A549 (cell line): ENCODE measurements at regions not wholly inside any gene's neighbourhood (a gene's known extent, or its start where the extent isn't known, plus 50 kb on each side); places are given as distances from the start of the nearest gene placed in this dataset.

Experiments
- ATAC-seq, 2 experiments: fragments of 200-7000 bp in 1 of 2; fragments of >200 bp in 1 of 2; cut with Nextera tagmentation in 1 of 2; cut with Tn5 transposase in 1 of 2; 3 replicates each; pipeline versions ENCODE4 v1.8.0 to v1.9.1; 2018 to 2020; ENCODE audit warnings: mild to moderate bottlenecking in 1 of 2, moderate library complexity in 1 of 2
- CTCF ChIA-PET: fragments of 300-600 bp; sonication (Branson Sonifier 250); formaldehyde crosslinking; extraction: SDS; loops from one replicate; lab custom pipeline; 2021; ENCODE audit warnings: antibody characterized with exemption, inconsistent platforms; lab: Yijun Ruan, JAX
- POLR2A ChIA-PET: fragments of 350-600 bp; formaldehyde crosslinking; extraction: SDS; loops from one replicate; lab custom pipeline; 2021; ENCODE audit warnings: antibody characterized with exemption, inconsistent platforms; lab: Yijun Ruan, JAX
- DNase-seq, 2 experiments: peaks; one replicate each; pipeline versions ENCODE4 v3.0.0 to v3.0.0-alpha.2; 2011 to 2016; ENCODE audit warnings: low read depth in 1 of 2, low spot score in 1 of 2
- FAIRE-seq: peaks from 2 replicates; lab custom pipeline; 2011; peaks lifted over from hg19 to GRCh38; lab: Jason Lieb, UNC
- H3K27ac ChIP-seq, 2 experiments: fragments of >200 bp; sonication (Bioruptor Twin); formaldehyde crosslinking; 3 replicates each; pipeline ENCODE4 v1.5.1; 2016 to 2017
- H3K4me1 ChIP-seq: fragments of >200 bp; sonication (Bioruptor Twin); formaldehyde crosslinking; 3 replicates; pipeline ENCODE4 v1.6.1; 2016
- H3K4me2 ChIP-seq: fragments of >200 bp; sonication (Bioruptor Twin); formaldehyde crosslinking; 3 replicates; pipeline ENCODE4 v1.6.1; 2016
- H3K4me3 ChIP-seq: fragments of >200 bp; sonication (Bioruptor Twin); formaldehyde crosslinking; 3 replicates; pipeline ENCODE4 v1.5.1; 2016
- H3K9me3 ChIP-seq: fragments of >200 bp; sonication (Bioruptor Twin); formaldehyde crosslinking; 3 replicates; pipeline ENCODE4 v1.6.1; 2016
- BCL3 ChIP-seq: fragments of >200 bp; sonication (Bioruptor Twin); formaldehyde crosslinking; IDR thresholded peaks from 3 replicates; pipeline ENCODE4 v1.6.1; 2016
- BHLHE40 ChIP-seq: IDR thresholded peaks from 2 replicates; pipeline ENCODE4 v1.6.1; 2012; ENCODE audit warnings: low read depth, low read length, inconsistent platforms
- CBX8 ChIP-seq: fragments of 200-600 bp; sonication (generic); IDR thresholded peaks from 2 replicates; pipeline ENCODE4 v1.6.1; 2016
- CHD2 ChIP-seq: fragments of 150-350 bp; IDR thresholded peaks from 2 replicates; pipeline ENCODE4 v1.6.1; 2014; ENCODE audit warnings: low read length; ENCODE audit not compliant: partially characterized antibody
- CHD4 ChIP-seq: fragments of 200-600 bp; sonication (generic); IDR thresholded peaks from 2 replicates; pipeline ENCODE4 v1.6.1; 2016; ENCODE audit warnings: antibody characterized with exemption, mild to moderate bottlenecking, borderline replicate concordance
- CTCF ChIP-seq: fragments of >200 bp; sonication (Bioruptor Twin); formaldehyde crosslinking; IDR thresholded peaks from 3 replicates; pipeline ENCODE4 v1.5.1; 2016
- E2F6 ChIP-seq: IDR thresholded peaks from 2 replicates; pipeline ENCODE4 v1.6.1; 2012; ENCODE audit warnings: low read depth, borderline replicate concordance
- EHF ChIP-seq: fragments of 250-450 bp; sonication (Bioruptor Pico); IDR thresholded peaks from 2 replicates; pipeline ENCODE4 v1.5.0; 2020; ENCODE audit warnings: mild to moderate bottlenecking
- EHMT2 ChIP-seq: fragments of 200-600 bp; sonication (generic); IDR thresholded peaks from 2 replicates; pipeline ENCODE4 v1.6.1; 2016; ENCODE audit warnings: antibody characterized with exemption, low read depth, mild to moderate bottlenecking, moderate library complexity
- EP300 ChIP-seq, 2 experiments: fragments of >200 bp; sonication (Bioruptor Twin); formaldehyde crosslinking; IDR thresholded peaks; 2 replicates in 1 of 2; 3 replicates in 1 of 2; pipeline ENCODE4 v1.6.1; 2016 to 2017
- ESRRA ChIP-seq: fragments of 150-350 bp; IDR thresholded peaks from 2 replicates; pipeline ENCODE4 v1.6.1; 2014; ENCODE audit warnings: mild to moderate bottlenecking, low read length, borderline replicate concordance
- FOSB ChIP-seq: fragments of 250-450 bp; sonication (Bioruptor Pico); IDR thresholded peaks from 2 replicates; pipeline ENCODE4 v1.5.0; 2020; ENCODE audit warnings: mild to moderate bottlenecking, moderate library complexity
- FOSL2 ChIP-seq, 2 experiments: fragments of 450-650 bp in 1 of 2; fragments of >200 bp in 1 of 2; sonication (Bioruptor Twin) in 1 of 2; formaldehyde crosslinking; IDR thresholded peaks; 2 replicates each; pipeline versions ENCODE4 v1.5.0 to v1.6.1; 2016 to 2020; ENCODE audit warnings: mild to moderate bottlenecking in 1 of 2, moderate library complexity in 1 of 2
- HDAC2 ChIP-seq: fragments of 200-600 bp; sonication (generic); IDR thresholded peaks from 2 replicates; pipeline ENCODE4 v1.6.1; 2016
- HES2 ChIP-seq: fragments of >200 bp; sonication (Bioruptor Twin); formaldehyde crosslinking; IDR thresholded peaks from 2 replicates; pipeline ENCODE4 v1.6.1; 2016
- HOXB5 ChIP-seq: fragments of 250-450 bp; sonication (Bioruptor Pico); IDR thresholded peaks from 2 replicates; pipeline ENCODE4 v1.5.0; 2020; ENCODE audit warnings: mild to moderate bottlenecking, moderate library complexity
- JUN ChIP-seq, 2 experiments: fragments of >200 bp; sonication (Bioruptor Twin); formaldehyde crosslinking; IDR thresholded peaks; 2 replicates in 1 of 2; 3 replicates in 1 of 2; pipeline ENCODE4 v1.6.1; 2016 to 2017
- JUNB ChIP-seq: fragments of >200 bp; sonication (Bioruptor Twin); formaldehyde crosslinking; IDR thresholded peaks from 2 replicates; pipeline ENCODE4 v1.6.1; 2016
- NFE2L2 ChIP-seq: fragments of 150-350 bp; conservative IDR thresholded peaks from 2 replicates; pipeline ENCODE4 v1.6.1; 2014; ENCODE audit warnings: low read length
- NPAS2 ChIP-seq: fragments of 250-450 bp; sonication (Bioruptor Pico); IDR thresholded peaks from 2 replicates; pipeline ENCODE4 v1.8.0; 2022; ENCODE audit warnings: mild to moderate bottlenecking, moderate library complexity, borderline replicate concordance
- PHF8 ChIP-seq: fragments of 200-600 bp; sonication (generic); IDR thresholded peaks from 2 replicates; pipeline ENCODE4 v1.6.1; 2016; ENCODE audit warnings: low read depth, mild to moderate bottlenecking, antibody characterized with exemption, moderate library complexity, borderline replicate concordance
- POLR2A ChIP-seq: IDR thresholded peaks from 2 replicates; pipeline ENCODE4 v1.6.1; 2012; ENCODE audit warnings: mild to moderate bottlenecking, low read length
- RAD21 ChIP-seq, 2 experiments: fragments of >200 bp in 1 of 2; sonication (Bioruptor Twin) in 1 of 2; formaldehyde crosslinking in 1 of 2; IDR thresholded peaks in 1 of 2; conservative IDR thresholded peaks in 1 of 2; 2 replicates in 1 of 2; 3 replicates in 1 of 2; pipeline ENCODE4 v1.6.1; 2012 to 2018; ENCODE audit warnings: inconsistent platforms in 1 of 2
- RARB ChIP-seq: fragments of 250-450 bp; sonication (Bioruptor Pico); IDR thresholded peaks from 2 replicates; pipeline ENCODE4 v1.8.0; 2021; ENCODE audit warnings: mild to moderate bottlenecking, moderate library complexity
- RCOR1 ChIP-seq: fragments of 150-350 bp; IDR thresholded peaks from 2 replicates; pipeline ENCODE4 v1.6.1; 2014; ENCODE audit warnings: antibody characterized with exemption, low read length, low read depth
- RFX5 ChIP-seq: fragments of 450-650 bp; IDR thresholded peaks from 2 replicates; pipeline ENCODE4 v1.7.1; 2014; ENCODE audit warnings: antibody characterized with exemption, mild to moderate bottlenecking, moderate library complexity
- SREBF2 ChIP-seq: fragments of 450-650 bp; IDR thresholded peaks from 2 replicates; pipeline ENCODE4 v1.6.1; 2014; ENCODE audit warnings: mild to moderate bottlenecking, moderate library complexity
- USF2 ChIP-seq: fragments of 450-650 bp; IDR thresholded peaks from 2 replicates; pipeline ENCODE4 v1.6.1; 2014; ENCODE audit warnings: antibody characterized with exemption
- ZC3H11A ChIP-seq: fragments of 450-650 bp; IDR thresholded peaks from 2 replicates; pipeline ENCODE4 v1.6.1; 2014; ENCODE audit warnings: antibody characterized with exemption, mild to moderate bottlenecking

- POLR2A ChIA-PET, result no interaction called here
- no peak overlapping the region for H3K4me3 ChIP-seq
- peaks cover 9% of the 10 kb centered on the region for H3K4me1 ChIP-seq
- FAIRE-seq (no peak), DNase-seq (no peak), ATAC-seq (no peak)
- no peak overlapping the region for H3K4me2 ChIP-seq
- CTCF ChIA-PET, result no interaction called here
- no peak overlapping the region for H3K27ac ChIP-seq
- H3K9me3 ChIP-seq, result no peaks in the 10 kb centered on the region
- TF ChIP-seq USF2, result no peak
- TF ChIP-seq HDAC2, result no peak
Measured at GRCh38 chr4:138400066-138400465, 157.9 kb upstream of the SLC7A11 start.

GRCh38 chr4:138399081-138399480, 156.9 kb upstream of the SLC7A11 start:
- no peaks in the 10 kb centered on the region for H3K9me3 ChIP-seq
- ATAC-seq (no peak), DNase-seq (no peak), FAIRE-seq (no peak)
- POLR2A ChIA-PET, result no interaction called here
- CTCF ChIA-PET, result no interaction called here
- no peak overlapping the region for H3K4me3 ChIP-seq
- 0 out of 3 replicates have a peak, but pooled peaks cover under 1% of the 10 kb centered on the region for H3K4me1 ChIP-seq
- no peak overlapping the region for H3K27ac ChIP-seq
- TF ChIP-seq CHD4, result no peak
- no peak for TF ChIP-seq NFE2L2
- no peak for TF ChIP-seq JUN (IDR thresholded peaks at IDR 0.05)
- no peak for TF ChIP-seq FOSL2 (IDR thresholded peaks at IDR 0.05)
- TF ChIP-seq FOSL2 (CRISPR knock-in tag; IDR thresholded peaks at IDR 0.05), result no peak
- TF ChIP-seq RAD21 (conservative IDR thresholded peaks at IDR 0.05 in 1 of 2, IDR thresholded peaks at IDR 0.05 in 1 of 2), result no peak
- TF ChIP-seq RFX5, result no peak
- TF ChIP-seq CHD2, result no peak
- TF ChIP-seq JUNB, result no peak
- TF ChIP-seq CTCF, result no peak
- TF ChIP-seq BCL3, result no peak
- TF ChIP-seq POLR2A, result no peak
- TF ChIP-seq CBX8, result no peak
- no peak for TF ChIP-seq RARB (CRISPR knock-in tag)
- TF ChIP-seq EHF (CRISPR knock-in tag), result no peak
- TF ChIP-seq EP300 (IDR thresholded peaks at IDR 0.05), result no peak
- TF ChIP-seq, all 56 proteins: peak for 0
- no peak overlapping the region for H3K4me2 ChIP-seq

GRCh38 chr4:138398322-138398721, 156.2 kb upstream of the SLC7A11 start:
- ChIA-PET POLR2A (no interaction called here), CTCF (no interaction called here)
- DNase-seq (no peak), ATAC-seq (no peak), FAIRE-seq (no peak)
- Histone ChIP-seq H3K27ac (no peak overlapping the region), H3K9me3 (no peaks in the 10 kb centered on the region), H3K4me1 (no peaks in the 10 kb centered on the region), H3K4me2 (no peak overlapping the region), H3K4me3 (no peak overlapping the region)
- TF ChIP-seq FOSB (CRISPR knock-in tag) (no peak), E2F6 (no peak), HOXB5 (no peak), ZC3H11A (no peak), ESRRA (no peak), EHF (CRISPR knock-in tag) (no peak), SREBF2 (no peak), EP300 (IDR thresholded peaks at IDR 0.05) (no peak), CTCF (no peak), EHMT2 (no peak), PHF8 (no peak), BHLHE40 (no peak), HES2 (no peak), RCOR1 (no peak), NPAS2 (CRISPR knock-in tag) (no peak), JUN (IDR thresholded peaks at IDR 0.05) (no peak), RAD21 (conservative IDR thresholded peaks at IDR 0.05 in 1 of 2, IDR thresholded peaks at IDR 0.05 in 1 of 2) (no peak), HDAC2 (no peak)
